ENCODE measurements at regions not wholly inside any gene's neighbourhood (a gene's known extent, or its start where the extent isn't known, plus 50 kb on each side); places are given as distances from the start of the nearest gene placed in this dataset.

DNA sequence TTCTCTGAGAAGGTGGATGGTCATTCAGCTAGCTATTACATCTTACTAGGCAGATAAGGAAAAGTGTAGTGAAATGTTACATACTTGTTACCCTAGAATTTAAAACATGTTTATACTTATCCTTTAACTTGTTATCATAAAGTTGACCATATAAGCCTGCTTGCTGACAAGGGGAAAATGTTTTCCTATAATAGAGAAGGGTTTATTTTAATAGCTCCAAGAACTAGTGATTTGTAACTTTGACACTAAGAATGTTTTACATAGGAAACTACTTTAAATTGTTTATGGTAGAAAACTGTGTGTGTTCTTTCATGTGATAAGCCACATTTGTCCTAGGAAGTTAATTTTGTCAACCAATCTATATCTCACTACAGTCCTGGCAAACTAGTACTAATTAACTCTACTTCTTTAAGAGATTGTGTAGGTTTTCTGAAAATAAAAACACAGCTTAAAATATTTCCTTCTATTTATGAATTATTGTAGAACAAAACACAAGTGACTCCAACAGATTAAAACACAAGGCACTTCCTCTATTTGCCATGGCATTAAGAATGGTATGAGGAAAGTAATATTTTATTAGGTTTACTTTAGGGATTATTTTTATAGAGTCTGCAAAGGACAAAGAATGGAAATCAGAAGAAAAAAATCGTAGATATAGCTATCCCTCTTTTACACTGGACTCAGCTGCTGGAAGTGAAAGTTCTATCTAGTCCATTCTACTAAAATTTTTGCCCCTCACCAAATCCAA is 233.3 kb upstream of the NBEA start:
- TF ChIP-seq, protein P1, sequence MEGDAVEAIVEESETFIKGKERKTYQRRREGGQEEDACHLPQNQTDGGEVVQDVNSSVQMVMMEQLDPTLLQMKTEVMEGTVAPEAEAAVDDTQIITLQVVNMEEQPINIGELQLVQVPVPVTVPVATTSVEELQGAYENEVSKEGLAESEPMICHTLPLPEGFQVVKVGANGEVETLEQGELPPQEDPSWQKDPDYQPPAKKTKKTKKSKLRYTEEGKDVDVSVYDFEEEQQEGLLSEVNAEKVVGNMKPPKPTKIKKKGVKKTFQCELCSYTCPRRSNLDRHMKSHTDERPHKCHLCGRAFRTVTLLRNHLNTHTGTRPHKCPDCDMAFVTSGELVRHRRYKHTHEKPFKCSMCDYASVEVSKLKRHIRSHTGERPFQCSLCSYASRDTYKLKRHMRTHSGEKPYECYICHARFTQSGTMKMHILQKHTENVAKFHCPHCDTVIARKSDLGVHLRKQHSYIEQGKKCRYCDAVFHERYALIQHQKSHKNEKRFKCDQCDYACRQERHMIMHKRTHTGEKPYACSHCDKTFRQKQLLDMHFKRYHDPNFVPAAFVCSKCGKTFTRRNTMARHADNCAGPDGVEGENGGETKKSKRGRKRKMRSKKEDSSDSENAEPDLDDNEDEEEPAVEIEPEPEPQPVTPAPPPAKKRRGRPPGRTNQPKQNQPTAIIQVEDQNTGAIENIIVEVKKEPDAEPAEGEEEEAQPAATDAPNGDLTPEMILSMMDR (IDR thresholded peaks at IDR 0.05): no peak
- TF ChIP-seq ZFX (IDR thresholded peaks at IDR 0.05; ENCODE audit: borderline replicate concordance): no peak

Measured in 22Rv1 (cell line).